Loucy (cell line): ENCODE measurements at regions not wholly inside any gene's neighbourhood (a gene's known extent, or its start where the extent isn't known, plus 50 kb on each side); places are given as distances from the start of the nearest gene placed in this dataset.

Experiments used
- H2AFZ ChIP-seq: fragments of 200-600 bp; sonication (generic); 2 replicates; pipeline ENCODE4 v1.6.0; 2016; ENCODE audit warnings: antibody characterized with exemption, mild to moderate bottlenecking, low read length, moderate library complexity
- H3F3A ChIP-seq: fragments of 200-600 bp; 2 replicates; pipeline ENCODE4 v1.6.0; 2016; ENCODE audit warnings: antibody characterized with exemption, low read depth, mild to moderate bottlenecking
- H3K27me3 ChIP-seq: fragments of 200-600 bp; sonication (generic); 2 replicates; pipeline ENCODE4 v1.6.1; 2014; ENCODE audit warnings: low read length, mild to moderate bottlenecking; ENCODE audit not compliant: insufficient read depth, poor library complexity, severe bottlenecking
- H3K36me3 ChIP-seq: fragments of 200-600 bp; sonication (generic); 2 replicates; pipeline ENCODE4 v1.6.1; 2016; ENCODE audit warnings: low read length; ENCODE audit not compliant: insufficient read depth
- H3K4me1 ChIP-seq: fragments of 200-600 bp; sonication (generic); 2 replicates; pipeline ENCODE4 v1.5.1; 2014; ENCODE audit warnings: low read length, mild to moderate bottlenecking; ENCODE audit not compliant: insufficient read depth, poor library complexity, severe bottlenecking
- H3K4me2 ChIP-seq: fragments of 200-600 bp; sonication (generic); 2 replicates; pipeline ENCODE4 v1.6.0; 2014; ENCODE audit warnings: antibody characterized with exemption, low read length, low read depth, mild to moderate bottlenecking; ENCODE audit not compliant: poor library complexity, severe bottlenecking
- H3K4me3 ChIP-seq: fragments of 200-600 bp; sonication (generic); 2 replicates; pipeline ENCODE4 v1.5.1; 2014; ENCODE audit warnings: low read length, mild to moderate bottlenecking, mixed read lengths; ENCODE audit not compliant: poor library complexity, severe bottlenecking
- H3K79me2 ChIP-seq: fragments of 200-600 bp; sonication (generic); 2 replicates; pipeline ENCODE4 v1.6.1; 2014; ENCODE audit warnings: low read length; ENCODE audit not compliant: insufficient read depth
- H3K9ac ChIP-seq: fragments of 200-600 bp; sonication (generic); 2 replicates; pipeline ENCODE4 v1.6.0; 2014; ENCODE audit warnings: mild to moderate bottlenecking, low read depth, low read length, moderate library complexity; ENCODE audit not compliant: poor library complexity, severe bottlenecking
- H3K9me2 ChIP-seq: fragments of 200-600 bp; sonication (generic); replicated peaks from 2 replicates; pipeline ENCODE4 v1.6.1; 2016; ENCODE audit warnings: low read depth, low read length, mixed read lengths
- H3K9me3 ChIP-seq: fragments of 200-600 bp; sonication (generic); 2 replicates; pipeline ENCODE4 v1.6.1; 2014; ENCODE audit warnings: mild to moderate bottlenecking, antibody characterized with exemption, low read length, low read depth; ENCODE audit not compliant: insufficient read depth
- H4K20me1 ChIP-seq: fragments of 200-600 bp; sonication (generic); 2 replicates; pipeline ENCODE4 v1.6.0; 2014; ENCODE audit warnings: antibody characterized with exemption, low read length, mild to moderate bottlenecking; ENCODE audit not compliant: insufficient read depth, poor library complexity, severe bottlenecking
- EZH2phosphoT487 ChIP-seq: fragments of 200-600 bp; IDR thresholded peaks from 2 replicates; pipeline ENCODE4 v1.6.1; 2018; ENCODE audit warnings: antibody characterized with exemption, mild to moderate bottlenecking, moderate library complexity, borderline replicate concordance
- TF ChIP-seq, protein P1 (sequence below): fragments of 200-600 bp; sonication (generic); conservative IDR thresholded peaks from 2 replicates; pipeline ENCODE4 v1.5.1; 2014; ENCODE audit warnings: mild to moderate bottlenecking, antibody characterized with exemption, low read length

GRCh38 chr22:27504360-27505253, 296.9 kb downstream of the MN1 start:
- no peak overlapping the region for H3K4me2 ChIP-seq
- no peak for TF ChIP-seq EZH2phosphoT487
- TF ChIP-seq, protein P1, sequence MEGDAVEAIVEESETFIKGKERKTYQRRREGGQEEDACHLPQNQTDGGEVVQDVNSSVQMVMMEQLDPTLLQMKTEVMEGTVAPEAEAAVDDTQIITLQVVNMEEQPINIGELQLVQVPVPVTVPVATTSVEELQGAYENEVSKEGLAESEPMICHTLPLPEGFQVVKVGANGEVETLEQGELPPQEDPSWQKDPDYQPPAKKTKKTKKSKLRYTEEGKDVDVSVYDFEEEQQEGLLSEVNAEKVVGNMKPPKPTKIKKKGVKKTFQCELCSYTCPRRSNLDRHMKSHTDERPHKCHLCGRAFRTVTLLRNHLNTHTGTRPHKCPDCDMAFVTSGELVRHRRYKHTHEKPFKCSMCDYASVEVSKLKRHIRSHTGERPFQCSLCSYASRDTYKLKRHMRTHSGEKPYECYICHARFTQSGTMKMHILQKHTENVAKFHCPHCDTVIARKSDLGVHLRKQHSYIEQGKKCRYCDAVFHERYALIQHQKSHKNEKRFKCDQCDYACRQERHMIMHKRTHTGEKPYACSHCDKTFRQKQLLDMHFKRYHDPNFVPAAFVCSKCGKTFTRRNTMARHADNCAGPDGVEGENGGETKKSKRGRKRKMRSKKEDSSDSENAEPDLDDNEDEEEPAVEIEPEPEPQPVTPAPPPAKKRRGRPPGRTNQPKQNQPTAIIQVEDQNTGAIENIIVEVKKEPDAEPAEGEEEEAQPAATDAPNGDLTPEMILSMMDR, result no peak
- H3K4me3 ChIP-seq, result no peak overlapping the region
- no peaks in the 10 kb centered on the region for H3K4me1 ChIP-seq
- no peaks in the 10 kb centered on the region for H3F3A ChIP-seq
- no peaks in the 10 kb centered on the region for H4K20me1 ChIP-seq
- H3K27me3 ChIP-seq, result no peaks in the 10 kb centered on the region
- no peaks in the 10 kb centered on the region for H3K36me3 ChIP-seq
- H3K79me2 ChIP-seq, result no peaks in the 10 kb centered on the region
- no peaks in the 10 kb centered on the region for H3K9me3 ChIP-seq
- no peaks in the 10 kb centered on the region for H3K9me2 ChIP-seq
- H3K9ac ChIP-seq, result no peak overlapping the region
- H2AFZ ChIP-seq, result no peak overlapping the region

GRCh38 chr22:27507111-27507611, 294.4 kb downstream of the MN1 start:
- H3K4me3 ChIP-seq, result no peak overlapping the region
- no peaks in the 10 kb centered on the region for H3K9me3 ChIP-seq
- no peak overlapping the region for H3K4me2 ChIP-seq
- no peak overlapping the region for H3K9ac ChIP-seq
- TF ChIP-seq, protein P1, result no peak
- TF ChIP-seq EZH2phosphoT487, result no peak
- H3K4me1 ChIP-seq, result no peaks in the 10 kb centered on the region
- no peaks in the 10 kb centered on the region for H3K36me3 ChIP-seq
- H3K27me3 ChIP-seq, result no peaks in the 10 kb centered on the region
- H4K20me1 ChIP-seq, result no peaks in the 10 kb centered on the region
- no peak overlapping the region for H2AFZ ChIP-seq
- H3K79me2 ChIP-seq, result no peaks in the 10 kb centered on the region
- H3K9me2 ChIP-seq, result no peaks in the 10 kb centered on the region
- no peaks in the 10 kb centered on the region for H3F3A ChIP-seq

GRCh38 chr22:27507935-27508526, 293.5 kb downstream of the MN1 start:
- H3K79me2 ChIP-seq, result no peaks in the 10 kb centered on the region
- H2AFZ ChIP-seq, result no peak overlapping the region
- H3K9me3 ChIP-seq, result no peaks in the 10 kb centered on the region
- H3K9me2 ChIP-seq, result no peaks in the 10 kb centered on the region
- no peaks in the 10 kb centered on the region for H3K4me1 ChIP-seq
- no peaks in the 10 kb centered on the region for H3F3A ChIP-seq
- no peaks in the 10 kb centered on the region for H3K36me3 ChIP-seq
- no peak overlapping the region for H3K9ac ChIP-seq
- no peaks in the 10 kb centered on the region for H3K27me3 ChIP-seq
- H3K4me3 ChIP-seq, result no peak overlapping the region
- TF ChIP-seq EZH2phosphoT487, result no peak
- TF ChIP-seq, protein P1, result no peak
- H3K4me2 ChIP-seq, result no peak overlapping the region
- H4K20me1 ChIP-seq, result no peaks in the 10 kb centered on the region
